ENCODE measurements at regions not wholly inside any gene's neighbourhood (a gene's known extent, or its start where the extent isn't known, plus 50 kb on each side); places are given as distances from the start of the nearest gene placed in this dataset.

GRCh38 chr13:40109351-40109844, 453.9 kb downstream of the COG6 start:
- no peaks in the 10 kb centered on the region for H3F3A ChIP-seq (ENCODE audit: control insufficient read depth, insufficient read depth)
- no peaks in the 10 kb centered on the region for H3K79me2 ChIP-seq (ENCODE audit: control insufficient read depth, low read length)
- no peaks in the 10 kb centered on the region for H4K20me1 ChIP-seq (ENCODE audit: control insufficient read depth, insufficient read depth, low read depth, low read length)
- no peaks in the 10 kb centered on the region for H3K36me3 ChIP-seq (ENCODE audit: control insufficient read depth, low read length)
- H3K4me3 ChIP-seq (ENCODE audit: low read length) = no peak overlapping the region
- no peak overlapping the region for H3K4me2 ChIP-seq (ENCODE audit: low read length)
- H3K9me2 ChIP-seq (replicated peaks; ENCODE audit: control insufficient read depth, low read length) = no peaks in the 10 kb centered on the region
- peaks cover 9% of the 10 kb centered on the region for H3K4me1 ChIP-seq (ENCODE audit: control insufficient read depth, low read length)
- no peak overlapping the region for H3K27ac ChIP-seq (ENCODE audit: low read depth, low read length)
- TF ChIP-seq EZH2phosphoT487 (IDR thresholded peaks at IDR 0.05; ENCODE audit: borderline replicate concordance, low read length) = no peak
- TF ChIP-seq CTCF (IDR thresholded peaks at IDR 0.05; ENCODE audit: low read depth, low read length, poor library complexity, severe bottlenecking) = no peak
- no peaks in the 10 kb centered on the region for H3K27me3 ChIP-seq (ENCODE audit: control insufficient read depth, low read length)
- no peaks in the 10 kb centered on the region for H3K9me3 ChIP-seq (ENCODE audit: control insufficient read depth, insufficient read depth, low read length)

- Histone ChIP-seq H3K9me3 (ENCODE audit: control insufficient read depth, insufficient read depth, low read length) (no peaks in the 10 kb centered on the region), H4K20me1 (ENCODE audit: control insufficient read depth, insufficient read depth, low read depth, low read length) (no peaks in the 10 kb centered on the region), H3K36me3 (ENCODE audit: control insufficient read depth, low read length) (no peaks in the 10 kb centered on the region), H3K4me1 (ENCODE audit: control insufficient read depth, low read length) (peaks cover 9% of the 10 kb centered on the region), H3K27me3 (ENCODE audit: control insufficient read depth, low read length) (no peaks in the 10 kb centered on the region), H3K4me2 (ENCODE audit: low read length) (peak overlapping the region; percentile 22; the same call in 1 of the 2 replicates), H3K79me2 (ENCODE audit: control insufficient read depth, low read length) (no peaks in the 10 kb centered on the region), H3K9me2 (replicated peaks; ENCODE audit: control insufficient read depth, low read length) (no peaks in the 10 kb centered on the region), H3F3A (ENCODE audit: control insufficient read depth, insufficient read depth) (no peaks in the 10 kb centered on the region), H3K4me3 (ENCODE audit: low read length) (no peak overlapping the region), H3K27ac (ENCODE audit: low read depth, low read length) (no peak overlapping the region)
- no peak for TF ChIP-seq EZH2phosphoT487 (IDR thresholded peaks at IDR 0.05; ENCODE audit: borderline replicate concordance, low read length)
- no peak for TF ChIP-seq CTCF (IDR thresholded peaks at IDR 0.05; ENCODE audit: low read depth, low read length, poor library complexity, severe bottlenecking)
Observed at GRCh38 chr13:40113643-40114304, 458.3 kb downstream of the COG6 start.

DNA sequence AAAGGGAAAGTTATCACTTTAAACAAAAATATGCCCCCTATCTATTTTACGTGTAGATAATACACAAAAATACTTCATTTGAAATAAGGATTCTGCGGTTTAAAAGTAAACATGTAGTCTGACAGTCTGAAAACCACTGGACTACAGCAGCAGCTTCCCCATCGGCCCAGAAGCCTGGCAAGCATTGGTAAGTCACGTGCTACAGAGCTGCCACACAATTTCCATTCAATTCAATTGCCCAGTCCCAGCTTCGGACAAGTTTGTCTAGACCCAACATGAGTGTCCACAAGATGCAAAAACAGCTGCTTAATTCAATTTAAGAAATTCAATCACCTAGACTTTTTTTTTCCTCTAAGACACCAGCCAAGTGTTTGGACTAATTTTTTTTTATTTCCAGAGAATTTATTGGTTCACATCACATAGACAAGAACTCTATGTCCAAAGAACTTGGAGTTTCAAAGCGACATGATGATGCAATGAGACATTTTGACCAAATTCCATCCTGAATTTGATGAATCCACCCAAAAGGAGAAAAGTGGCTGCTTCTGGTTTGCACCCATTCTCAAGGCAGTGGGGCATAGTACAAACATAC, 458.9 kb downstream of the COG6 start:
- TF ChIP-seq EZH2phosphoT487 (IDR thresholded peaks at IDR 0.05; ENCODE audit: borderline replicate concordance, low read length) (no peak), CTCF (IDR thresholded peaks at IDR 0.05; ENCODE audit: low read depth, low read length, poor library complexity, severe bottlenecking) (no peak)
- Histone ChIP-seq H3F3A (ENCODE audit: control insufficient read depth, insufficient read depth) (no peaks in the 10 kb centered on the region), H4K20me1 (ENCODE audit: control insufficient read depth, insufficient read depth, low read depth, low read length) (no peaks in the 10 kb centered on the region), H3K9me2 (replicated peaks; ENCODE audit: control insufficient read depth, low read length) (no peaks in the 10 kb centered on the region), H3K27ac (ENCODE audit: low read depth, low read length) (no peak overlapping the region), H3K27me3 (ENCODE audit: control insufficient read depth, low read length) (no peaks in the 10 kb centered on the region), H3K9me3 (ENCODE audit: control insufficient read depth, insufficient read depth, low read length) (no peaks in the 10 kb centered on the region), H3K36me3 (ENCODE audit: control insufficient read depth, low read length) (no peaks in the 10 kb centered on the region), H3K4me1 (ENCODE audit: control insufficient read depth, low read length) (peaks cover 12% of the 10 kb centered on the region), H3K79me2 (ENCODE audit: control insufficient read depth, low read length) (no peaks in the 10 kb centered on the region), H3K4me2 (ENCODE audit: low read length) (no peak overlapping the region), H3K4me3 (ENCODE audit: low read length) (no peak overlapping the region)
